ENCODE measurements at regions not wholly inside any gene's neighbourhood (a gene's known extent, or its start where the extent isn't known, plus 50 kb on each side); places are given as distances from the start of the nearest gene placed in this dataset.

DNA sequence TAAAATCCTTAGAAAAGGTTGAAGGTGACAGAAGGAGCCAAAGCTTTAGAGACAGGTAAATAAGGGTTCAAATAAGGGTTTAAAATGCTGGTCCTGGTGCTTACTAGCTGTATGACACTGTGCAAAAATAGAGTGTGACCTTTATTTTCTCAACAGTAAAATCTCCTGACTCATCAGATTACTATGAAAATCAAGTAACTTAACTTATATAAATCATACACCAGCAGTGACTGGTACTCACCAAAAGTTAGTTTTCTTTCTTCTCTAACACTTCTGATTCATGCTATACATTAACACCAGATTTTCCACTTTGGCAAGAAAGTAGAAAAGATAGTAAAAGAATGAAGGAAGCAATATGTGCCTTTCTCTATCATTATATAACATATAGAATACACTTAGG lies 205.9 kb upstream of the GBE1 start:
- TF ChIP-seq, protein P1, sequence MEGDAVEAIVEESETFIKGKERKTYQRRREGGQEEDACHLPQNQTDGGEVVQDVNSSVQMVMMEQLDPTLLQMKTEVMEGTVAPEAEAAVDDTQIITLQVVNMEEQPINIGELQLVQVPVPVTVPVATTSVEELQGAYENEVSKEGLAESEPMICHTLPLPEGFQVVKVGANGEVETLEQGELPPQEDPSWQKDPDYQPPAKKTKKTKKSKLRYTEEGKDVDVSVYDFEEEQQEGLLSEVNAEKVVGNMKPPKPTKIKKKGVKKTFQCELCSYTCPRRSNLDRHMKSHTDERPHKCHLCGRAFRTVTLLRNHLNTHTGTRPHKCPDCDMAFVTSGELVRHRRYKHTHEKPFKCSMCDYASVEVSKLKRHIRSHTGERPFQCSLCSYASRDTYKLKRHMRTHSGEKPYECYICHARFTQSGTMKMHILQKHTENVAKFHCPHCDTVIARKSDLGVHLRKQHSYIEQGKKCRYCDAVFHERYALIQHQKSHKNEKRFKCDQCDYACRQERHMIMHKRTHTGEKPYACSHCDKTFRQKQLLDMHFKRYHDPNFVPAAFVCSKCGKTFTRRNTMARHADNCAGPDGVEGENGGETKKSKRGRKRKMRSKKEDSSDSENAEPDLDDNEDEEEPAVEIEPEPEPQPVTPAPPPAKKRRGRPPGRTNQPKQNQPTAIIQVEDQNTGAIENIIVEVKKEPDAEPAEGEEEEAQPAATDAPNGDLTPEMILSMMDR (IDR thresholded peaks at IDR 0.05), result no peak
- TF ChIP-seq POLR2A (IDR thresholded peaks at IDR 0.05), result no peak

Data from heart left ventricle (tissue), 13 donors.